Kidney epithelial cell (primary cell): ENCODE measurements at regions not wholly inside any gene's neighbourhood (a gene's known extent, or its start where the extent isn't known, plus 50 kb on each side); places are given as distances from the start of the nearest gene placed in this dataset.

Experiments used
- DNase-seq: peaks from one replicate; pipeline ENCODE4 v3.0.0-alpha.2; 2010; ENCODE audit warnings: low read depth
- H3K27me3 ChIP-seq: 2 replicates; pipeline ENCODE4 v1.6.0; 2011; ENCODE audit warnings: low read length; ENCODE audit not compliant: control insufficient read depth, insufficient read depth
- H3K36me3 ChIP-seq: 2 replicates; pipeline ENCODE4 v1.5.1; 2011; ENCODE audit warnings: low read length; ENCODE audit not compliant: control insufficient read depth, insufficient read depth
- H3K4me3 ChIP-seq: 2 replicates; pipeline ENCODE4 v1.5.1; 2011; ENCODE audit warnings: low read depth, mild to moderate bottlenecking, control low read depth, low read length
- CTCF ChIP-seq: IDR thresholded peaks from 2 replicates; pipeline ENCODE4 v1.5.1; 2011; ENCODE audit warnings: mild to moderate bottlenecking, moderate library complexity, low read length, control low read depth, inconsistent platforms; ENCODE audit not compliant: insufficient read depth, poor library complexity, severe bottlenecking

GRCh38 chr9:71279151-71279739 lies 157.8 kb upstream of the TRPM3 start:
- DNase-seq = no peak
- Histone ChIP-seq H3K4me3 (no peak overlapping the region), H3K36me3 (no peaks in the 10 kb centered on the region), H3K27me3 (no peaks in the 10 kb centered on the region)
- no peak for TF ChIP-seq CTCF

DNA sequence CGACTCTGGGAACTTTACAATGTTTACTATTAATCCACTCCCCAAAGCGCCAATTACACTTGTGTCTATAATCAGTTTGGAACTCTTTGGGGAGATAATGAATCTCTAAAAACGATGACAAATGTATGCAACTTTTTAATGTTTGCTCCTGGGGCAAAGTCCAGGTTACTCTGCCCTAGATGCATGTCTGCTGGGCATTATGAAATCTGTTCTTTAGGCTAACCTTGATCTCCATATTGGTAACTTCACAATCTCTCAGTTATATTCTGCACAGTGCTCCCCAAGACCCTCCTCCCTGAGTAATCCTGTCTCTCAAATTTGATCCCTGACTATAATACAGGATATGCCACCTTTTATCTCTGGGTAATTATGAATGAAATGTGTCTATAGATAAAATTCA lies 152.2 kb upstream of the TRPM3 start:
- no peaks in the 10 kb centered on the region for H3K36me3 ChIP-seq
- H3K4me3 ChIP-seq = no peak overlapping the region
- DNase-seq = no peak
- no peak for TF ChIP-seq CTCF
- no peaks in the 10 kb centered on the region for H3K27me3 ChIP-seq

GRCh38 chr9:71271602-71272001 lies 150.2 kb upstream of the TRPM3 start:
- H3K36me3 ChIP-seq = no peaks in the 10 kb centered on the region
- no peak for DNase-seq
- H3K27me3 ChIP-seq = no peaks in the 10 kb centered on the region
- no peak overlapping the region for H3K4me3 ChIP-seq
- no peak for TF ChIP-seq CTCF

GRCh38 chr9:71270554-71270953 lies 149.1 kb upstream of the TRPM3 start:
- DNase-seq = no peak
- Histone ChIP-seq H3K36me3 (no peaks in the 10 kb centered on the region), H3K27me3 (no peaks in the 10 kb centered on the region), H3K4me3 (no peak overlapping the region)
- no peak for TF ChIP-seq CTCF

DNA sequence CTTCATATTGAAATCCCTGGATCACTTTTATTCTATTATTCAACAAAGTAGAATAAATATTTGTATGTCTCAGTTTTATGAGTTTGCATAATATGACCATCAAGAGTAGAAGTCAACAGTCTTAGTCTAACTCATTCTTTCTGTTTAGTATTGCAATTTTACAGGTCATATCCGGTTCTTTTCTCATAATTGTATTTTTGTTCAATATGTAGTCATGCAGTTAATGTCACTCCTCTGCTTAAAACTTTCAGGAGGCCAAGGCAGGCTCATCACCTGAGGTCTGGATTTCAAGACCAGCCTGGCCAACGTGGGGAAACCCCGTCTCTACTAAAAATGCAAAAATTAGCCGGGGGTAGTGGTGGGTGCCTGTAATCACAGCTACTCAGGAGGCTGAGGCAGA lies 148.4 kb upstream of the TRPM3 start:
- no peak for TF ChIP-seq CTCF
- Histone ChIP-seq H3K27me3 (no peaks in the 10 kb centered on the region), H3K4me3 (no peak overlapping the region), H3K36me3 (no peaks in the 10 kb centered on the region)
- no peak for DNase-seq
